Endothelial cell of umbilical vein (primary cell): ENCODE measurements at regions not wholly inside any gene's neighbourhood (a gene's known extent, or its start where the extent isn't known, plus 50 kb on each side); places are given as distances from the start of the nearest gene placed in this dataset.

Experiments used
- BruUV-seq: library from RNA; stranded (reverse); fragments of 400-500 nt; replicated peaks from 2 replicates; lab custom pipeline; 2021; lab: Mats Ljungman, UMichigan
- CTCF ChIA-PET: fragments of 300-600, 350-600 bp; sonication (Branson Sonifier 250); formaldehyde crosslinking; loops from one replicate; lab custom pipeline; 2021; ENCODE audit warnings: antibody characterized with exemption, inconsistent platforms; lab: Charles Lee
- POLR2A ChIA-PET: fragments of 300-600, 350-600 bp; sonication (Branson Sonifier 250); formaldehyde crosslinking; loops from one replicate; lab custom pipeline; 2021; ENCODE audit warnings: antibody characterized with exemption, inconsistent platforms; lab: Charles Lee
- DNase-seq: peaks from one replicate; pipeline ENCODE4 v3.0.0-alpha.2; 2011; ENCODE audit warnings: low read depth, low spot score
- FAIRE-seq: peaks from 2 replicates; lab custom pipeline; 2011; peaks lifted over from hg19 to GRCh38; lab: Jason Lieb, UNC
- H2AFZ ChIP-seq: 2 replicates; pipeline ENCODE4 v1.6.0; 2012; ENCODE audit warnings: low read depth, low read length, control low read depth, inconsistent platforms
- H3K27ac ChIP-seq: 2 replicates; pipeline ENCODE4 v1.5.1; 2011; ENCODE audit warnings: low read depth, mild to moderate bottlenecking, control low read depth, low read length, moderate library complexity; ENCODE audit not compliant: insufficient read depth
- H3K27me3 ChIP-seq, 2 experiments: 2 replicates each; pipeline versions ENCODE4 v1.6.0 to v1.6.1; 2011; ENCODE audit warnings: low read length in 2 of 2, mixed read lengths in 1 of 2; ENCODE audit not compliant: control insufficient read depth in 2 of 2, insufficient read depth in 2 of 2
- H3K36me3 ChIP-seq, 2 experiments: 2 replicates in 1 of 2; 3 replicates in 1 of 2; pipeline ENCODE4 v1.5.1; 2011; ENCODE audit warnings: low read length in 2 of 2, mild to moderate bottlenecking in 1 of 2, moderate library complexity in 1 of 2; ENCODE audit not compliant: control insufficient read depth in 2 of 2, insufficient read depth in 2 of 2; ENCODE audit errors: extremely low read depth in 1 of 2
- H3K4me1 ChIP-seq: 3 replicates; pipeline ENCODE4 v1.5.1; 2011; ENCODE audit warnings: mild to moderate bottlenecking, low read length; ENCODE audit not compliant: control insufficient read depth, insufficient read depth; ENCODE audit errors: extremely low read depth
- H3K4me2 ChIP-seq: 2 replicates; pipeline ENCODE4 v1.6.1; 2011; ENCODE audit warnings: low read length, control low read depth, mixed read lengths; ENCODE audit not compliant: insufficient read depth
- H3K4me3 ChIP-seq, 3 experiments: fragments of 200-600 bp in 1 of 3; sonication (generic), shearing (Covaris generic) in 1 of 3; replicated peaks in 1 of 3; 2 replicates each; pipeline ENCODE4 v1.5.1; 2011 to 2016; ENCODE audit warnings: control low read depth in 3 of 3, low read length in 3 of 3, mild to moderate bottlenecking in 2 of 3, inconsistent platforms in 1 of 3, low read depth in 1 of 3, moderate library complexity in 1 of 3; ENCODE audit not compliant: insufficient read depth in 1 of 3
- H3K79me2 ChIP-seq: 2 replicates; pipeline ENCODE4 v1.6.0; 2012; ENCODE audit warnings: low read length, inconsistent platforms; ENCODE audit not compliant: control insufficient read depth, insufficient read depth
- H3K9ac ChIP-seq: replicated peaks from 2 replicates; pipeline ENCODE3; 2011; ENCODE audit warnings: low read length, control low read depth; ENCODE audit not compliant: insufficient read depth; ENCODE audit errors: extremely low read depth
- H3K9me1 ChIP-seq: replicated peaks from 3 replicates; pipeline ENCODE4 v1.6.0; 2011; ENCODE audit warnings: mild to moderate bottlenecking, low read length; ENCODE audit not compliant: control insufficient read depth, insufficient read depth; ENCODE audit errors: extremely low read depth
- H3K9me3 ChIP-seq: replicated peaks from 2 replicates; pipeline ENCODE4 v1.5.1; 2012; ENCODE audit warnings: low read length, inconsistent platforms; ENCODE audit not compliant: control insufficient read depth, insufficient read depth
- H4K20me1 ChIP-seq: replicated peaks from 2 replicates; pipeline ENCODE3; 2011; ENCODE audit warnings: mild to moderate bottlenecking, low read length; ENCODE audit not compliant: control insufficient read depth, insufficient read depth; ENCODE audit errors: extremely low read depth
- CTCF ChIP-seq, 2 donors: IDR thresholded peaks; 1 replicate in 1 of 2; 2 replicates in 1 of 2; pipeline ENCODE4 v1.5.1; 2011; ENCODE audit warnings: low read length in 2 of 2, mild to moderate bottlenecking in 2 of 2, moderate library complexity in 2 of 2, control low read depth in 1 of 2, inconsistent platforms in 1 of 2, low read depth in 1 of 2; ENCODE audit not compliant: insufficient read depth in 1 of 2; ENCODE audit errors: extremely low read depth in 1 of 2
- EZH2 ChIP-seq: IDR thresholded peaks from 2 replicates; pipeline ENCODE4 v1.6.1; 2012; ENCODE audit warnings: borderline replicate concordance, low read depth, mild to moderate bottlenecking, moderate library complexity, low read length, inconsistent platforms; ENCODE audit not compliant: severe bottlenecking
- FOS ChIP-seq: IDR thresholded peaks from 2 replicates; pipeline ENCODE4 v1.6.1; 2011; ENCODE audit warnings: mild to moderate bottlenecking, low read length, moderate library complexity, borderline replicate concordance; ENCODE audit not compliant: insufficient read depth
- GATA2 ChIP-seq: IDR thresholded peaks from 2 replicates; pipeline ENCODE4 v1.7.0; 2011; ENCODE audit warnings: low read depth, mild to moderate bottlenecking, moderate library complexity, mixed read lengths, low read length; ENCODE audit not compliant: insufficient read length, insufficient read depth
- JUN ChIP-seq: IDR thresholded peaks from 2 replicates; pipeline ENCODE4 v1.6.1; 2011; ENCODE audit warnings: borderline replicate concordance, low read depth; ENCODE audit not compliant: insufficient read length, insufficient read depth
- MAX ChIP-seq: IDR thresholded peaks from 2 replicates; pipeline ENCODE4 v1.6.1; 2011; ENCODE audit not compliant: insufficient read depth, insufficient read length
- MYC ChIP-seq: IDR thresholded peaks from one replicate; pipeline ENCODE4 v1.6.1; 2011; ENCODE audit warnings: mild to moderate bottlenecking, low read depth, low read length
- POLR2A ChIP-seq: IDR thresholded peaks from 2 replicates; pipeline ENCODE4 v1.6.1; 2012; ENCODE audit warnings: low read depth, mild to moderate bottlenecking, control low read depth, low read length
- POLR2AphosphoS5 ChIP-seq: IDR thresholded peaks from 2 replicates; pipeline ENCODE4 v1.6.1; 2012; ENCODE audit warnings: low read depth, mild to moderate bottlenecking, control low read depth, low read length, moderate library complexity; ENCODE audit not compliant: insufficient read depth
- dilution Hi-C: fragments of 300-500 bp; cut with MboI; formaldehyde crosslinking; loops from one replicate; pipeline ENCODE4 v1.15.0; 2019; ENCODE audit warnings: low sequenced_read_pairs; ENCODE audit not compliant: extremely low pct_ligation_motif_present
- intact Hi-C: fragments of 100-400 bp; cut with micrococcal nuclease; formaldehyde crosslinking; loops from one replicate; pipeline ENCODE4 v1.10.0; 2022

GRCh38 chr20:52425701-52426100 is 234.1 kb upstream of the ZFP64 start:
- no peaks in the 10 kb centered on the region for H3K79me2 ChIP-seq
- no peak for TF ChIP-seq POLR2AphosphoS5
- TF ChIP-seq EZH2, result no peak
- no peak for TF ChIP-seq MYC
- TF ChIP-seq CTCF (IDR thresholded peaks at IDR 0.05; ENCODE audit: extremely low read depth in 1 of 2, insufficient read depth in 1 of 2, low read depth in 1 of 2, low read length in 2 of 2), result no peak
- no peak for TF ChIP-seq GATA2
- no peak for TF ChIP-seq POLR2A
- TF ChIP-seq FOS, result no peak
- TF ChIP-seq MAX, result no peak
- no peak for TF ChIP-seq JUN
- no peaks in the 10 kb centered on the region for H3K27me3 ChIP-seq
- no peak overlapping the region for H2AFZ ChIP-seq
- CTCF ChIA-PET, result interaction anchor here (1.1 kb wide), 1 partner anchor 15 kb away, joined by 3 read pairs; no protein-coding TSS in a partner anchor
- intact Hi-C loops (loop anchor here (2.0 kb wide), 1 partner anchor 67 kb away; no protein-coding TSS in a partner anchor), dilution Hi-C loops (no loop called here)
- FAIRE-seq (no peak), DNase-seq (no peak)
- no peaks in the 10 kb centered on the region for H3K4me1 ChIP-seq
- POLR2A ChIA-PET, result no interaction called here
- H3K9me3 ChIP-seq, result no peaks in the 10 kb centered on the region
- no TSS peak for BruUV-seq
- H3K4me2 ChIP-seq, result no peak overlapping the region
- no peak overlapping the region for H3K9ac ChIP-seq
- no peaks in the 10 kb centered on the region for H3K9me1 ChIP-seq
- no peaks in the 10 kb centered on the region for H3K36me3 ChIP-seq
- H3K4me3 ChIP-seq, result no peak overlapping the region
- H4K20me1 ChIP-seq, result no peaks in the 10 kb centered on the region
- H3K27ac ChIP-seq, result no peak overlapping the region
